ENCODE measurements at regions not wholly inside any gene's neighbourhood (a gene's known extent, or its start where the extent isn't known, plus 50 kb on each side); places are given as distances from the start of the nearest gene placed in this dataset.
"Not testable (repeated sequence)": the region's sequence is repeated elsewhere in the genome, so short reads cannot be mapped to it uniquely, and the experiment has no call there.

- no peak overlapping the region for H3K4me3 ChIP-seq (ENCODE audit: low read depth, low read length)
- DNase-seq (ENCODE audit: low read depth), result no peak
Measured at GRCh38 chr4:33477715-33478114, 2757.5 kb downstream of the PCDH7 start.

GRCh38 chr4:33482773-33483172, 2761.5 kb downstream of the ARAP2 start:
- no peak for DNase-seq (ENCODE audit: low read depth)
- H3K4me3 ChIP-seq (ENCODE audit: low read depth, low read length), result no peak overlapping the region

- no peak overlapping the region for H3K4me3 ChIP-seq (ENCODE audit: low read depth, low read length)
- DNase-seq (ENCODE audit: low read depth), result no peak
Measured at GRCh38 chr4:33485111-33485510, 2759.2 kb downstream of the ARAP2 start.

GRCh38 chr4:33493231-33493630, 2751.1 kb downstream of the ARAP2 start:
- H3K4me3 ChIP-seq (ENCODE audit: low read depth, low read length), result no peak overlapping the region
- no peak for DNase-seq (ENCODE audit: low read depth)

GRCh38 chr4:33494150-33494549, 2750.2 kb downstream of the ARAP2 start:
- DNase-seq (ENCODE audit: low read depth), result peak; percentile 23
- H3K4me3 ChIP-seq (ENCODE audit: low read depth, low read length), result no peak overlapping the region

GRCh38 chr4:33501587-33501986, 2742.7 kb downstream of the ARAP2 start:
- H3K4me3 ChIP-seq (ENCODE audit: low read depth, low read length); DNase-seq (ENCODE audit: low read depth): not testable (repeated sequence)

- no peak for DNase-seq (ENCODE audit: low read depth)
Measured at GRCh38 chr4:33512397-33512796, 2731.9 kb downstream of the ARAP2 start.

GRCh38 chr4:33518856-33519255, 2725.5 kb downstream of the ARAP2 start:
- no peak for DNase-seq (ENCODE audit: low read depth)
- H3K4me3 ChIP-seq (ENCODE audit: low read depth, low read length), result no peak overlapping the region

More at GRCh38 chr4:33512397-33512796, 2731.9 kb downstream of the ARAP2 start:
- H3K4me3 ChIP-seq (ENCODE audit: low read depth, low read length), result no peak overlapping the region

GRCh38 chr4:33532821-33533220, 2711.5 kb downstream of the ARAP2 start:
- H3K4me3 ChIP-seq (ENCODE audit: low read depth, low read length), result no peak overlapping the region
- DNase-seq (ENCODE audit: low read depth), result no peak

GRCh38 chr4:33536898-33537297, 2707.4 kb downstream of the ARAP2 start:
- DNase-seq (ENCODE audit: low read depth), result no peak
- H3K4me3 ChIP-seq (ENCODE audit: low read depth, low read length), result no peak overlapping the region

- H3K4me3 ChIP-seq (ENCODE audit: low read depth, low read length), result no peak overlapping the region
- no peak for DNase-seq (ENCODE audit: low read depth)
Measured at GRCh38 chr4:33537527-33537926, 2706.8 kb downstream of the ARAP2 start.

GRCh38 chr4:33543941-33544450, 2700.3 kb downstream of the ARAP2 start:
- H3K4me3 ChIP-seq (ENCODE audit: low read depth, low read length), result no peak overlapping the region
- no peak for DNase-seq (ENCODE audit: low read depth)

- DNase-seq (ENCODE audit: low read depth), result no peak
- no peak overlapping the region for H3K4me3 ChIP-seq (ENCODE audit: low read depth, low read length)
Measured at GRCh38 chr4:33551244-33551643, 2693.1 kb downstream of the ARAP2 start.

GRCh38 chr4:33561259-33561658, 2683.1 kb downstream of the ARAP2 start:
- H3K4me3 ChIP-seq (ENCODE audit: low read depth, low read length), result no peak overlapping the region
- DNase-seq (ENCODE audit: low read depth), result no peak

GRCh38 chr4:33566649-33567048, 2677.7 kb downstream of the ARAP2 start:
- H3K4me3 ChIP-seq (ENCODE audit: low read depth, low read length), result no peak overlapping the region
- no peak for DNase-seq (ENCODE audit: low read depth)

GRCh38 chr4:33577791-33578190, 2666.5 kb downstream of the ARAP2 start:
- no peak for DNase-seq (ENCODE audit: low read depth)

GRCh38 chr4:33579951-33580350, 2664.4 kb downstream of the ARAP2 start:
- no peak overlapping the region for H3K4me3 ChIP-seq (ENCODE audit: low read depth, low read length)
- DNase-seq (ENCODE audit: low read depth), result no peak

More at GRCh38 chr4:33577791-33578190, 2666.5 kb downstream of the ARAP2 start:
- no peak overlapping the region for H3K4me3 ChIP-seq (ENCODE audit: low read depth, low read length)

GRCh38 chr4:33592701-33593100, 2651.6 kb downstream of the ARAP2 start:
- H3K4me3 ChIP-seq (ENCODE audit: low read depth, low read length), result no peak overlapping the region
- DNase-seq (ENCODE audit: low read depth), result no peak

GRCh38 chr4:33606951-33607350, 2637.4 kb downstream of the ARAP2 start:
- no peak overlapping the region for H3K4me3 ChIP-seq (ENCODE audit: low read depth, low read length)
- no peak for DNase-seq (ENCODE audit: low read depth)

GRCh38 chr4:33616121-33616520, 2628.2 kb downstream of the ARAP2 start:
- no peak for DNase-seq (ENCODE audit: low read depth)
- H3K4me3 ChIP-seq (ENCODE audit: low read depth, low read length), result no peak overlapping the region

- DNase-seq (ENCODE audit: low read depth), result no peak
- no peak overlapping the region for H3K4me3 ChIP-seq (ENCODE audit: low read depth, low read length)
Measured at GRCh38 chr4:33625748-33626147, 2618.6 kb downstream of the ARAP2 start.

- no peak overlapping the region for H3K4me3 ChIP-seq (ENCODE audit: low read depth, low read length)
- no peak for DNase-seq (ENCODE audit: low read depth)
Measured at GRCh38 chr4:33626221-33626620, 2618.1 kb downstream of the ARAP2 start.
